ENCODE measurements at regions not wholly inside any gene's neighbourhood (a gene's known extent, or its start where the extent isn't known, plus 50 kb on each side); places are given as distances from the start of the nearest gene placed in this dataset.

DNA sequence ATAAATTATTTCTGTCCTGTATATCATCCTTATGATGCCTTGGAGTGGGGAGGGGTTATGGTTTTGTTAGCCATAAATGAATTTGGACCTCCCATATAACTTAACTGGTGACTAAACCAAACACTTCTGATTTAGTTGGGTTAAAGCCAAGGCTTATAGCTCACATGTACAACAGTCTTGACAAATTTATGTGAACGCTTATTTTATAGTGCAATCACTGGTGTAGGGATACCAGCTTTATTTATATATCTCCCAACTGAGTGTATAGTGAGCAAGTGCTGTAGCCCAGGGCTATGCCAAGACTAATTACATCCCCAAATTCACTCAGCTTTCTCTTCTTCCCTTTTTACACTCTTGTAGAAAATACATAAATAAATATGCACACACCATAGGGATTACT is 956.2 kb downstream of the SORCS3 start:
- no peak for TF ChIP-seq CEBPB (IDR thresholded peaks at IDR 0.05; ENCODE audit: low read depth, low read length)
- TF ChIP-seq, protein P1, sequence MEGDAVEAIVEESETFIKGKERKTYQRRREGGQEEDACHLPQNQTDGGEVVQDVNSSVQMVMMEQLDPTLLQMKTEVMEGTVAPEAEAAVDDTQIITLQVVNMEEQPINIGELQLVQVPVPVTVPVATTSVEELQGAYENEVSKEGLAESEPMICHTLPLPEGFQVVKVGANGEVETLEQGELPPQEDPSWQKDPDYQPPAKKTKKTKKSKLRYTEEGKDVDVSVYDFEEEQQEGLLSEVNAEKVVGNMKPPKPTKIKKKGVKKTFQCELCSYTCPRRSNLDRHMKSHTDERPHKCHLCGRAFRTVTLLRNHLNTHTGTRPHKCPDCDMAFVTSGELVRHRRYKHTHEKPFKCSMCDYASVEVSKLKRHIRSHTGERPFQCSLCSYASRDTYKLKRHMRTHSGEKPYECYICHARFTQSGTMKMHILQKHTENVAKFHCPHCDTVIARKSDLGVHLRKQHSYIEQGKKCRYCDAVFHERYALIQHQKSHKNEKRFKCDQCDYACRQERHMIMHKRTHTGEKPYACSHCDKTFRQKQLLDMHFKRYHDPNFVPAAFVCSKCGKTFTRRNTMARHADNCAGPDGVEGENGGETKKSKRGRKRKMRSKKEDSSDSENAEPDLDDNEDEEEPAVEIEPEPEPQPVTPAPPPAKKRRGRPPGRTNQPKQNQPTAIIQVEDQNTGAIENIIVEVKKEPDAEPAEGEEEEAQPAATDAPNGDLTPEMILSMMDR (conservative IDR thresholded peaks at IDR 0.05; ENCODE audit: low read depth, low read length): no peak
- no peak for TF ChIP-seq BHLHE40 (IDR thresholded peaks at IDR 0.05; ENCODE audit: low read depth, low read length)
